Epithelial cell of esophagus (primary cell): ENCODE measurements at regions not wholly inside any gene's neighbourhood (a gene's known extent, or its start where the extent isn't known, plus 50 kb on each side); places are given as distances from the start of the nearest gene placed in this dataset.

ENCODE experiments used
- DNase-seq: peaks from one replicate; pipeline ENCODE4 v3.0.0; 2010; ENCODE audit warnings: low read depth
- H3K4me3 ChIP-seq: 2 replicates; pipeline ENCODE4 v1.5.1; 2011; ENCODE audit warnings: mild to moderate bottlenecking, low read length, control low read depth
- CTCF ChIP-seq: IDR thresholded peaks from 2 replicates; pipeline ENCODE4 v1.5.1; 2011; ENCODE audit warnings: low read depth, mild to moderate bottlenecking, low read length, control low read depth, inconsistent platforms; ENCODE audit not compliant: insufficient read depth; ENCODE audit errors: missing control alignments

DNA sequence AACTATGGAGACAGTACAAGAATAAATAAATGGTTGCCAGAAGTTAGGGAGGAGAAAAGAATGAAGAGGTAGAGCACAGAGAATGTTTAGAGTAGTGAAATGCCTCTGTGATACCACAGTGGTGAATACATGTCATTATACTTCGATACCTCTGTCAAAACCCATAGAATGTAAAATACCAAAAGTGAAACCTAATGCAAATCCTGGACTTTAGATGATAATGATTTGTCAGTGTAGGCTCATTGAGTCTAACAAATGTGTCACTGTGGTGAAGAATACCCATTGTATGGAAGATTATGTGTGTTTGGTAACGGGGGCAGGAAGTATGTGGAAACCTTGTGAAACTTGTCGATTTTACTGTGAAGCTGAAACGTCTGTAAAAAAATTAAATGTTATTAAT lies 1106.5 kb upstream of the TMPRSS15 start:
- no peak overlapping the region for H3K4me3 ChIP-seq
- no peak for DNase-seq
- TF ChIP-seq CTCF, result no peak

- DNase-seq, result no peak
- TF ChIP-seq CTCF, result no peak
- no peak overlapping the region for H3K4me3 ChIP-seq
Measured at GRCh38 chr21:19510653-19511052, 1107.1 kb upstream of the TMPRSS15 start.

DNA sequence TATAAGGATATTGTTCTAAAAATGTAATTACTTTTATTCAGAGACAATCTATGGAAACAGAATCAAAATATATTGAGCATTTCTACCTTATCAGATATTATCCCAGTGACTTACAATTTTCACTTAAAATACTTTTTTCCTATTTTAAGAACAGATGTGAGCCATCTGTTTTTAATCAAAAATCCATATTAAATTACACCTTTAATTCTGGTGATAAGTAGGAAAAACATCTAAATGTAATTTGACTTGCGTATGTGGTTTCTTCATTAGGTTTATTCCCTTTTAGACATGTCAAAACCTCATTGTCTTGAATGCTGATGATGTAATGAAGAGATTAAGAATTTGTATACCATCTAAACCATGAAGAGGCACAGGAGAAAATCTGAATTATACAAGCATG lies 1118.8 kb upstream of the TMPRSS15 start:
- H3K4me3 ChIP-seq, result no peak overlapping the region
- DNase-seq, result no peak
- no peak for TF ChIP-seq CTCF

DNA sequence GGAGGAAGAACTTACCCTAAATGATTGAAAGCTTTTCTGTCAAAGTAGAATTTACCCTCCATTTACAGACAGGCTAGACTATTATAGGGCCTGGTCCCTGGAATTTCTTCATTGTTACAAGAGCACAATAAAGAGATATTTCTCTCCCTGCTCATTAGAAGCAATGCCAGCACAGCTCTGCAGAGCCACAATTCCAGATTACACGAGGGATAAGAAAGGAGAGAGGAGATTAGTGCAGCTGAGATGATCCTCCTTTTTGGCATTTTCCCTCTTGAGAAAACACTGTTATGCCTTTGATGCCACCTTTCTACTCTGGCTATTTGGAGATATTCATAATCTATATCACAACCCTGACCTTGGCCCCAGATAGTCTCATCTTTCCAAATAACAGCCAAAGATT lies 1119.5 kb upstream of the TMPRSS15 start:
- H3K4me3 ChIP-seq, result no peak overlapping the region
- no peak for TF ChIP-seq CTCF
- no peak for DNase-seq

- no peak for DNase-seq
- TF ChIP-seq CTCF, result no peak
- no peak overlapping the region for H3K4me3 ChIP-seq
Measured at GRCh38 chr21:19523746-19524145, 1120.2 kb upstream of the TMPRSS15 start.

- DNase-seq, result no peak
- no peak for TF ChIP-seq CTCF
- no peak overlapping the region for H3K4me3 ChIP-seq
Measured at GRCh38 chr21:19529031-19529430, 1125.4 kb upstream of the TMPRSS15 start.

DNA sequence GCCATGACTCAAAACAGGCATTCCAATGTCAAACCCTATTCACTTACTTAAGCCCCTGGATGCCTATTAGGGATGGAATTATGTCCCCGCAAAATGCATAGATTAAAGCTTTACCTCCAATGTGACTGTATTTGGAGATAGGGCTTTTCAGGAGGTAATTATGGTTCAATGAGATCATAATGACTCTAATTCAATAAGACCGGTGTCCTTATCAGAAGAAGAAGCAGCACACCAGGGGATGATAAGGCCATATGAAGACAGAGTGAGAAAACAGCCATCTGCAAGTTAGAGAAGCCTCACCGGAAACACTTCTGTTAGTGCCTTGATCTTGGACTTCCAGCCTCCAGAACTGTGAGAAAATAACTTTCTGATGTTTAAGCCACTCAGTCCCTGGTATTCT lies 1131.8 kb upstream of the TMPRSS15 start:
- H3K4me3 ChIP-seq, result no peak overlapping the region
- DNase-seq, result no peak
- no peak for TF ChIP-seq CTCF
